Spleen (tissue), 11 donors: ENCODE measurements at regions not wholly inside any gene's neighbourhood (a gene's known extent, or its start where the extent isn't known, plus 50 kb on each side); places are given as distances from the start of the nearest gene placed in this dataset.
"Not testable (repeated sequence)": the region's sequence is repeated elsewhere in the genome, so short reads cannot be mapped to it uniquely, and the experiment has no call there.

Experiments
- DNase-seq: peaks from one replicate; pipeline ENCODE4 v3.0.0-alpha.2; 2020
- H3K27ac ChIP-seq, 8 donors: fragments of 200-600 bp; sonication (generic) in 7 of 8; 1 replicate in 4 of 8; 2 replicates in 4 of 8; pipeline versions ENCODE4 v1.5.0 to v1.8.0; 2016 to 2021; ENCODE audit warnings: inconsistent platforms in 4 of 8, mild to moderate bottlenecking in 4 of 8, moderate library complexity in 1 of 8
- H3K27me3 ChIP-seq, 7 donors: fragments of 200-600 bp; sonication (generic) in 6 of 7; replicated peaks in 1 of 7; 1 replicate in 4 of 7; 2 replicates in 3 of 7; pipeline versions ENCODE4 v1.5.0 to v1.8.0; 2016 to 2021; ENCODE audit warnings: inconsistent platforms in 3 of 7, mild to moderate bottlenecking in 1 of 7
- H3K36me3 ChIP-seq, 6 donors: fragments of 200-600 bp; sonication (generic) in 5 of 6; 1 replicate in 4 of 6; 2 replicates in 2 of 6; pipeline versions ENCODE4 v1.5.0 to v1.8.0; 2016 to 2021; ENCODE audit warnings: inconsistent platforms in 2 of 6
- H3K4me1 ChIP-seq, 6 donors: fragments of 200-600 bp; sonication (generic) in 5 of 6; 1 replicate in 3 of 6; 2 replicates in 3 of 6; pipeline versions ENCODE4 v1.5.0 to v1.8.0; 2016 to 2021; ENCODE audit warnings: inconsistent platforms in 3 of 6
- H3K4me3 ChIP-seq, 8 donors: fragments of 200-600 bp; sonication (generic) in 7 of 8; 1 replicate in 4 of 8; 2 replicates in 4 of 8; pipeline versions ENCODE4 v1.5.0 to v1.8.0; 2016 to 2021; ENCODE audit warnings: inconsistent platforms in 4 of 8, mild to moderate bottlenecking in 4 of 8, moderate library complexity in 2 of 8
- H3K9me3 ChIP-seq, 8 donors: fragments of 200-600 bp; sonication (generic) in 7 of 8; 1 replicate in 4 of 8; 2 replicates in 4 of 8; pipeline versions ENCODE4 v1.5.0 to v1.8.0; 2016 to 2021; ENCODE audit warnings: inconsistent platforms in 4 of 8
- POLR2A ChIP-seq, 3 donors: fragments of 450-650 bp; IDR thresholded peaks; one replicate each; pipeline ENCODE4 v1.5.1; 2017; ENCODE audit warnings: antibody characterized with exemption in 3 of 3, mild to moderate bottlenecking in 1 of 3
- POLR2AphosphoS5 ChIP-seq, 3 donors: sonication (generic); formaldehyde crosslinking; IDR thresholded peaks; one replicate each; pipeline ENCODE4 v1.5.1; 2017; ENCODE audit warnings: antibody characterized with exemption in 3 of 3
- WGBS, 5 donors: extraction: QIAGEN DNeasy Blood & Tissue Kit in 3 of 5; methylation state at CpG; one replicate each; pipeline versions ENCODE4 v1.1.5 to v1.1.7; 2013 to 2018; 5-methylcytosine and 5-hydroxymethylcytosine counted together
- intact Hi-C: fragments of 100-400 bp; cut with DNase I; formaldehyde crosslinking; loops from one replicate; pipeline ENCODE4 v1.15.0; 2023; ENCODE audit warnings: low total_unique reads
- TF ChIP-seq, protein P1 (sequence below), 11 experiments: fragments of 200-600 bp in 7 of 11; fragments of 450-650 bp in 4 of 11; sonication (generic) in 4 of 11; IDR thresholded peaks in 8 of 11; conservative IDR thresholded peaks in 3 of 11; 1 replicate in 7 of 11; 2 replicates in 4 of 11; pipeline versions ENCODE4 v1.4.0 to v1.8.0; 2016 to 2021; ENCODE audit warnings: antibody characterized with exemption in 11 of 11, inconsistent platforms in 4 of 11, mild to moderate bottlenecking in 1 of 11
- donor health status: healthy with polysubstance abuse.
- donor health status: DM: no; HTN: no; CAD: no; lungs with moderate emphysema.
- donor health status: DM: no; HTN: no; CAD: no.
- donor health status: Bipolar disorder and iron deficiency.
- donor health status: healthy.
- donor health status: DM: no; HTN: no; CAD: no.
- donor health status: DM: yes; HTN: yes; CAD: no.

DNA sequence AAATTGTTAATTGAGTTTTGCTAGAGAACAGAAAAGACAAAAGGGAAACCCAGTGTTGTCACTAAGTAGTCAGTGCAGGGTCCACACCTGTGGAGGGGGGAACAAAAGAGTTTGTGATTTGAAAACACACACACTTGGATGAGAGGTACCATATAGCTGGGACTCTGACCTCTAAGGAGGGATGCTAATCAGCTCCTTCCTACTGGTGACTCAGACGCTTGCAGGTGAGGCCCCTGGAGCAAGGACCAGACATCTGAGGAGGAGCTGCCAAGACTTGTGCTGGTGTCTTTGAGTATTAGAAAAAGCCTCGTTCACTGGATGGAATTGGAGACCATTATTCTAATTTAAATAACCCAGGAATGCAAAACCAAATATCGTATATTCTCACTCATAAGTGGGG is 146.4 kb upstream of the MAP2 start:
- H3K4me3 ChIP-seq, result no peak overlapping the region

GRCh38 chr2:209298601-209299000 is 125.2 kb upstream of the MAP2 start:
- no peak overlapping the region for H3K4me3 ChIP-seq
- H3K36me3 ChIP-seq, result no peaks in the 10 kb centered on the region
- no peaks in the 10 kb centered on the region for H3K9me3 ChIP-seq
- no peaks in the 10 kb centered on the region for H3K4me1 ChIP-seq
- WGBS, 5 donors, result 82 to 91% (median 83%) methylated on average over 2 of the region's 2 CpGs
- no peak for DNase-seq
- H3K27ac ChIP-seq, result no peak overlapping the region
- intact Hi-C loops, result no loop called here
- TF ChIP-seq, protein P1, sequence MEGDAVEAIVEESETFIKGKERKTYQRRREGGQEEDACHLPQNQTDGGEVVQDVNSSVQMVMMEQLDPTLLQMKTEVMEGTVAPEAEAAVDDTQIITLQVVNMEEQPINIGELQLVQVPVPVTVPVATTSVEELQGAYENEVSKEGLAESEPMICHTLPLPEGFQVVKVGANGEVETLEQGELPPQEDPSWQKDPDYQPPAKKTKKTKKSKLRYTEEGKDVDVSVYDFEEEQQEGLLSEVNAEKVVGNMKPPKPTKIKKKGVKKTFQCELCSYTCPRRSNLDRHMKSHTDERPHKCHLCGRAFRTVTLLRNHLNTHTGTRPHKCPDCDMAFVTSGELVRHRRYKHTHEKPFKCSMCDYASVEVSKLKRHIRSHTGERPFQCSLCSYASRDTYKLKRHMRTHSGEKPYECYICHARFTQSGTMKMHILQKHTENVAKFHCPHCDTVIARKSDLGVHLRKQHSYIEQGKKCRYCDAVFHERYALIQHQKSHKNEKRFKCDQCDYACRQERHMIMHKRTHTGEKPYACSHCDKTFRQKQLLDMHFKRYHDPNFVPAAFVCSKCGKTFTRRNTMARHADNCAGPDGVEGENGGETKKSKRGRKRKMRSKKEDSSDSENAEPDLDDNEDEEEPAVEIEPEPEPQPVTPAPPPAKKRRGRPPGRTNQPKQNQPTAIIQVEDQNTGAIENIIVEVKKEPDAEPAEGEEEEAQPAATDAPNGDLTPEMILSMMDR (IDR thresholded peaks at IDR 0.05 in 8 of 11, conservative IDR thresholded peaks at IDR 0.05 in 3 of 11), result no peak
- TF ChIP-seq POLR2A (IDR thresholded peaks at IDR 0.05) (no peak), POLR2AphosphoS5 (IDR thresholded peaks at IDR 0.05) (no peak)
- H3K27me3 ChIP-seq, result no peaks in the 10 kb centered on the region

More for the DNA sequence above, 146.4 kb upstream of the MAP2 start:
- no peaks in the 10 kb centered on the region for H3K4me1 ChIP-seq
- TF ChIP-seq POLR2AphosphoS5 (IDR thresholded peaks at IDR 0.05), result no peak
- TF ChIP-seq POLR2A (IDR thresholded peaks at IDR 0.05), result no peak
- TF ChIP-seq, protein P1 (IDR thresholded peaks at IDR 0.05 in 8 of 11, conservative IDR thresholded peaks at IDR 0.05 in 3 of 11), result no peak
- H3K27ac ChIP-seq, result no peak overlapping the region
- DNase-seq, result no peak
- peaks cover 0 to 4% (median 0%) of the 10 kb centered on the region in 8 donors for H3K9me3 ChIP-seq
- H3K36me3 ChIP-seq, result no peaks in the 10 kb centered on the region
- intact Hi-C loops, result no loop called here
- 76 to 86% (median 78%) methylated on average over 3 of the region's 3 CpGs for WGBS, 5 donors
- H3K27me3 ChIP-seq, result no peaks in the 10 kb centered on the region

- H3K4me3 ChIP-seq, H3K9me3 ChIP-seq, H3K27ac ChIP-seq, H3K36me3 ChIP-seq, DNase-seq, H3K4me1 ChIP-seq, H3K27me3 ChIP-seq, intact Hi-C loops: not testable (repeated sequence)
- 86 to 98% (median 91%) methylated on average over 11 of the region's 11 CpGs for WGBS, 5 donors
Observed at GRCh38 chr2:209299478-209299877, 124.4 kb upstream of the MAP2 start.

DNA sequence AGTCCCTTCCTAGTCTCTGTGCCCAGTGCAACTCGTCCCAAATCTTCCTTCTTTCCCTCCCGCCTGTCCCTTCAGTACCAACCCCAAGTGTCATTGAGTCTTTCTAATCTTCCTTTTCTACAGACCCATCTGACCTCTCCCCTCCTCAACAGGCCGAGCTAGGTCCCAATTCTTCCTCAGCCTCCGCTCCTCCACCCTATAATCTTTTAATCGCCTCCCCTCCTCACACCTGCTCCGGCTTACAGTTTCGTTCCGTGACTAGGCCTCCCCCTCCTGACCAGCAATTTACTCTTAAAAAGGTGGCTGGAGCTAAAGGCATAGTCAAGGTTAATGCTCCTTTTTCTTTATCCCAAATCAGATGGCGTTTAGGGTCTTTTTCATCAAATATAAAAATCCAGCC is 123.1 kb upstream of the MAP2 start:
- WGBS, 5 donors, result 87 to 94% (median 90%) methylated on average over 9 of the region's 9 CpGs
- H3K4me3 ChIP-seq, intact Hi-C loops, H3K27ac ChIP-seq, H3K27me3 ChIP-seq, H3K36me3 ChIP-seq, H3K4me1 ChIP-seq, DNase-seq, H3K9me3 ChIP-seq: not testable (repeated sequence)

DNA sequence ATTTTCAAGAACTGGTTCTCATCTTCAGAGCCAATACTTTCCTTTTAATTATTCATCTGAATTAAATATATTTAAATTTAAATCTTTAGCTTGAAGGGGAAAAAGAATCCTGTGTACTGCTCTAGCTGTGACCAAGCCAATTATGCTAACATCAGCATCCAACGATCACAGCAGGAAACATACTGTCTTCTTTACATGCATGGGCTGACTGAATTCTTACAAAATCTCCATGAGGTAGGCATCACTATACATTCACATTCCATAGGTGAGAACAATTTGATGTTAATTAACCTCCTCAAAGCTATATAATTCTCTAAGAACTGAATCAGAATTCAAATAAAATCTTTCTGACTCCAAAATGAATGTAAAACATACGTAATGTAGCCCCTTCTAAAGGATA is 118.8 kb upstream of the MAP2 start:
- 60 to 75% (median 74%) methylated on average over 2 of the region's 2 CpGs for WGBS, 5 donors
- no peaks in the 10 kb centered on the region for H3K4me1 ChIP-seq
- intact Hi-C loops, result no loop called here
- TF ChIP-seq POLR2A (IDR thresholded peaks at IDR 0.05) (no peak), POLR2AphosphoS5 (IDR thresholded peaks at IDR 0.05) (no peak)
- TF ChIP-seq, protein P1 (IDR thresholded peaks at IDR 0.05 in 8 of 11, conservative IDR thresholded peaks at IDR 0.05 in 3 of 11), result no peak
- no peak overlapping the region for H3K4me3 ChIP-seq
- no peaks in the 10 kb centered on the region for H3K9me3 ChIP-seq
- H3K27me3 ChIP-seq, result peaks cover 0 to 6% (median 0%) of the 10 kb centered on the region in 7 donors
- H3K27ac ChIP-seq, result no peak overlapping the region
- no peak for DNase-seq
- no peaks in the 10 kb centered on the region for H3K36me3 ChIP-seq
